T-helper 1 cell (primary cell): ENCODE measurements at regions not wholly inside any gene's neighbourhood (a gene's known extent, or its start where the extent isn't known, plus 50 kb on each side); places are given as distances from the start of the nearest gene placed in this dataset.
"Not testable (repeated sequence)": the region's sequence is repeated elsewhere in the genome, so short reads cannot be mapped to it uniquely, and the experiment has no call there.

Experiments used
- DNase-seq, 5 donors: peaks; one replicate each; pipeline ENCODE4 v3.0.0-alpha.2; 2012 to 2020

GRCh38 chr20:53764415-53764800 lies 170.8 kb upstream of the ZNF217 start:
- DNase-seq: no peak

GRCh38 chr20:53763707-53764414 lies 170.2 kb upstream of the ZNF217 start:
- DNase-seq: no peak

GRCh38 chr20:53762423-53762798 lies 168.8 kb upstream of the ZNF217 start:
- not testable (repeated sequence) for DNase-seq

- DNase-seq: no peak
These were observed 166.4 kb upstream of the ZNF217 start for GRCh38 chr20:53760025-53760441.

GRCh38 chr20:53757472-53757913 lies 163.9 kb upstream of the ZNF217 start:
- DNase-seq: no peak

GRCh38 chr20:53755733-53756531 lies 162.3 kb upstream of the ZNF217 start:
- no peak for DNase-seq

GRCh38 chr20:53753880-53754459 lies 160.3 kb upstream of the ZNF217 start:
- no peak for DNase-seq

GRCh38 chr20:53752971-53753879 lies 159.6 kb upstream of the ZNF217 start:
- peak in 1 of 5 donors; percentile 29 for DNase-seq

- DNase-seq: no peak
These were observed 158.9 kb upstream of the ZNF217 start for GRCh38 chr20:53752583-53752970.

- DNase-seq: no peak
These were observed 158.1 kb upstream of the ZNF217 start for GRCh38 chr20:53751620-53752318.

- DNase-seq: peak in 2 of 5 donors; percentile 18 to 86
These were observed 157.4 kb upstream of the ZNF217 start for GRCh38 chr20:53750827-53751619.

GRCh38 chr20:53749499-53749898 lies 155.9 kb upstream of the ZNF217 start:
- no peak for DNase-seq

GRCh38 chr20:53748821-53749421 lies 155.3 kb upstream of the ZNF217 start:
- DNase-seq: peak in 1 of 5 donors; percentile 43

GRCh38 chr20:53748176-53748575 lies 154.5 kb upstream of the ZNF217 start:
- DNase-seq: no peak

- DNase-seq: no peak
These were observed 150.1 kb upstream of the ZNF217 start for GRCh38 chr20:53743607-53744260.

GRCh38 chr20:53742685-53743081 lies 149.0 kb upstream of the ZNF217 start:
- DNase-seq: no peak

GRCh38 chr20:53741726-53742028 lies 148.0 kb upstream of the ZNF217 start:
- no peak for DNase-seq

GRCh38 chr20:53739799-53740785 lies 146.5 kb upstream of the ZNF217 start:
- DNase-seq: peak in 1 of 5 donors; percentile 63
